ENCODE measurements at regions not wholly inside any gene's neighbourhood (a gene's known extent, or its start where the extent isn't known, plus 50 kb on each side); places are given as distances from the start of the nearest gene placed in this dataset.

DNA sequence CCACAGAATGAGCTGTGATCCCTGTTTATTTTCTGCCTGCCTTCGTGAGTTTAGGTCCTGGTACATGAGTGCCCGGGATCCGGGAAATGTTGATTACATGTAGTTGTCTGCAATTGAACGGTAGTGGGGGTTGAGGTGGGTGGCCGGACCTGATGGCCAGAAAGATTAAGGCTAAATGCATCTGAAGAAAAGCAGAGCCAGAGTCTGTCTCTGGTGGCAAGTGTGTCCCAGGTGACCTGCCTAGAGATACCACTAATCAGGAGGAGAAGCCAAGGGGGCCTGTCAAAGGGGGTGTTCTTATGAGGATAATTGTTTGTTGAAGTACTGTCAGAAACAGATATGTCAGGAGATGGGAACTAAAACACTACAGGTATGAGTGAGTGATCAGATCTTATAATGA, 154.0 kb upstream of the ASIC2 start:
- Histone ChIP-seq H3K27me3 (no peaks in the 10 kb centered on the region), H3K9me3 (peaks cover 0 to 7% (median 0%) of the 10 kb centered on the region in 3 donors), H3K27ac (no peak overlapping the region), H3K4me1 (no peaks in the 10 kb centered on the region), H3K36me3 (no peaks in the 10 kb centered on the region), H3K4me3 (no peak overlapping the region)
- ATAC-seq = no peak
- TF ChIP-seq POLR2AphosphoS5 (IDR thresholded peaks at IDR 0.05) (no peak), POLR2A (IDR thresholded peaks at IDR 0.05) (no peak), CTCF (IDR thresholded peaks at IDR 0.05) (no peak), EP300 (IDR thresholded peaks at IDR 0.05) (no peak)
- 61% methylated on average over 5 of the region's 5 CpGs; no CpG with 5 or more reads in 1 of the 2 donors for WGBS, 2 donors (ENCODE audit: low coverage in 1 of 2)

DNA sequence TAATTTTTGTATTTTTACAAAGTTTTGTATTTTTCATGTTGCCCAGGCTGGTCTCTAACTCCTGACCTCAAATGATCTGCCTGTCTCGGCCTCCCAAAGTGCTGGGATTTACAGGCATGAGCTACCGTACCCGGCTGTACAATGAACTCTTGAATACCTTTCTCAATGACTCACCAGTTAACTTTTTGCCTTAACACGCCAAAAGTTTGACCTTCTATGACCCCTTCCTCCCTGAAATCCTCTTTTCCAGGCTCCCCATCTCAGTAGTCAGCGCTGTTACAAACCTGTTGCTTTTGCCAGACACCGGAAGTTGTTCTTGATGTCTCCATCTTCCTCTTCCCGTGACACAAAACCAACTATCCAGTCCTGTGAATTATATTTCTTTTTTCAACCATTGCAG, 158.1 kb upstream of the ASIC2 start:
- Histone ChIP-seq H3K4me3 (no peak overlapping the region), H3K36me3 (no peaks in the 10 kb centered on the region), H3K27me3 (peaks cover 10% of the 10 kb centered on the region), H3K4me1 (no peaks in the 10 kb centered on the region), H3K27ac (no peak overlapping the region), H3K9me3 (peaks cover 0 to 7% (median 0%) of the 10 kb centered on the region in 3 donors)
- ATAC-seq = no peak
- TF ChIP-seq POLR2A (IDR thresholded peaks at IDR 0.05) (no peak), POLR2AphosphoS5 (IDR thresholded peaks at IDR 0.05) (no peak), CTCF (IDR thresholded peaks at IDR 0.05) (no peak), EP300 (IDR thresholded peaks at IDR 0.05) (no peak)
- 64 to 76% methylated on average over 5 to 7 of the region's 7 CpGs for WGBS, 2 donors (ENCODE audit: low coverage in 1 of 2)

GRCh38 chr17:33457477-33457876, 164.4 kb upstream of the ASIC2 start:
- H3K27ac ChIP-seq = no peak overlapping the region
- H3K4me3 ChIP-seq = no peak overlapping the region
- peaks cover 50% of the 10 kb centered on the region for H3K27me3 ChIP-seq
- TF ChIP-seq EP300 (IDR thresholded peaks at IDR 0.05) (no peak), POLR2AphosphoS5 (IDR thresholded peaks at IDR 0.05) (no peak), POLR2A (IDR thresholded peaks at IDR 0.05) (no peak), CTCF (IDR thresholded peaks at IDR 0.05) (no peak)
- H3K36me3 ChIP-seq = no peaks in the 10 kb centered on the region
- WGBS, 2 donors (ENCODE audit: low coverage in 1 of 2) = 78 to 100% methylated on average over 1 of the region's 1 CpG
- H3K9me3 ChIP-seq = no peaks in the 10 kb centered on the region
- H3K4me1 ChIP-seq = no peaks in the 10 kb centered on the region
- no peak for ATAC-seq

DNA sequence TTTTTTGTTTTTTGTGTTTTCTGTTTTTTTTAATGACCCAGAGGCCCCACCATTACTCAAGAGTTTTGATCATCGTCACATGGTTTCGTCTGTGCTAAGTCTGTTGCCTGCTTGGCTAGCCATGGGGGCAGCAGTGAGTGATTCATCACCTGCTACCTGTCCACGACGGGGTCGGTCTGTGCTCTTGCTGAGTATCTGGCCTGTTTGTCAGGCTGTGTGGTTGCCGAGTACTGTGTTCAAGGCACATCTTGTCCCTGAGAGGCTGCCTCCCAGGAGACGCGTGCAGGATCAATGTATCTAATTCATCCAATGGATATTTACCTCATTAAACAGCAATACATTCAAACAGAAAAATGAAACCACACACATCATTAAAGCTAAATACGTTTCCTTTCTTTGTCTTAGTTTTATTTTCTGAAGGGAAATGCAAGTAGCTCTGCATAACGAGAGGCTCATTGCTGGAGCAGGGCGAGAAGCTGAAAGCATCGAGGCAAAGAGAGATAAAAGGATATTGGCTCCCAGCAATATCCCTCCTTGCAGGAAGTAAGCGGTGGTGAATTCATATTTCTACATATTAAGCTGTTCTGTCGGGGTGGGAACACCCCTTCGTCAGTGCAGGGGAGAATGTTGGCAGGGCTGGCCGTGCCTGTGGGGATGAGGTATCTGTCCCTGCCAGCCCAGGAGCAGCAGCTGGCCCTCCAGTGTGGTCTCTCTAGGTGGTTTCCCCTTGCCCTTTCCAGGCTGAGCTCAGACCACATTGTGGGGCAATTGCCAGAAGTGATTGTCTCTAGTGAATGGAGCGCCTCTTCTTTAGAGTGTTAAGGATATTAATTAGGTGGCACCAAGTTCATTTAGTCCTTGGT, 166.2 kb upstream of the ASIC2 start:
- H3K36me3 ChIP-seq = no peaks in the 10 kb centered on the region
- H3K27ac ChIP-seq = no peak overlapping the region
- TF ChIP-seq POLR2A (IDR thresholded peaks at IDR 0.05) (no peak), EP300 (IDR thresholded peaks at IDR 0.05) (no peak), CTCF (IDR thresholded peaks at IDR 0.05) (no peak), POLR2AphosphoS5 (IDR thresholded peaks at IDR 0.05) (no peak)
- WGBS, 2 donors (ENCODE audit: low coverage in 1 of 2) = 59 to 64% methylated on average over 8 to 15 of the region's 17 CpGs
- peaks cover 59% of the 10 kb centered on the region for H3K27me3 ChIP-seq
- ATAC-seq = no peak
- H3K4me3 ChIP-seq = no peak overlapping the region
- H3K4me1 ChIP-seq = no peaks in the 10 kb centered on the region
- H3K9me3 ChIP-seq = no peaks in the 10 kb centered on the region

Measured in gastroesophageal sphincter (tissue), 4 donors.